ENCODE measurements at regions not wholly inside any gene's neighbourhood (a gene's known extent, or its start where the extent isn't known, plus 50 kb on each side); places are given as distances from the start of the nearest gene placed in this dataset.

- Histone ChIP-seq H3K4me1 (ENCODE audit: insufficient read depth, low read length) (no peaks in the 10 kb centered on the region), H3K9me3 (ENCODE audit: low read length) (no peaks in the 10 kb centered on the region), H3K27ac (ENCODE audit: extremely low read length, insufficient read depth, low read length) (no peak overlapping the region), H3K9ac (ENCODE audit: insufficient read depth, low read depth, low read length) (no peak overlapping the region), H3K4me2 (ENCODE audit: low read depth, low read length) (no peak overlapping the region), H3K4me3 (replicated peaks in 1 of 3; ENCODE audit: insufficient read depth in 1 of 3, low read depth in 2 of 3, low read length in 3 of 3) (no peak overlapping the region), H3K79me2 (ENCODE audit: insufficient read depth, low read length) (no peaks in the 10 kb centered on the region), H3K36me3 (replicated peaks in 1 of 2; ENCODE audit: control insufficient read depth in 1 of 2, insufficient read depth in 2 of 2, low read length in 2 of 2) (no peaks in the 10 kb centered on the region), H4K20me1 (ENCODE audit: insufficient read depth, low read length) (no peaks in the 10 kb centered on the region), H2AFZ (ENCODE audit: low read length) (no peak overlapping the region), H3K27me3 (ENCODE audit: control insufficient read depth in 1 of 2, insufficient read depth in 2 of 2, low read length in 2 of 2) (no peaks in the 10 kb centered on the region; a peak in 2 of 5 replicates)
- intact Hi-C loops (cut with micrococcal nuclease; ENCODE audit: unreplicated experiment), result no loop called here
- POLR2A ChIA-PET, result no interaction called here
- DNase-seq (ENCODE audit: low spot score) (no peak), ATAC-seq (no peak), FAIRE-seq (no peak)
- in situ Hi-C loops (cut with HindIII; ENCODE audit: extremely low pct_ligation_motif_present, low pct_unique_long_range_greater_than_20kb), result loop anchor here (25.0 kb wide), 1 partner anchor 192 kb away; no protein-coding TSS in a partner anchor
- CTCF ChIA-PET (ENCODE audit: low intra/inter-chr PET ratio, low total read pairs), result no interaction called here
- TF ChIP-seq ZFP36L2 (CRISPR knock-in tag; IDR thresholded peaks at IDR 0.05), result no peak
- no peak for TF ChIP-seq FOXO4 (CRISPR knock-in tag; conservative IDR thresholded peaks at IDR 0.05)
- TF ChIP-seq ZFY (CRISPR knock-in tag; IDR thresholded peaks at IDR 0.05), result no peak
- no peak for TF ChIP-seq SRSF4 (IDR thresholded peaks at IDR 0.05; ENCODE audit: low read depth, low read length, poor library complexity, severe bottlenecking)
- TF ChIP-seq ZNF546 (CRISPR knock-in tag; conservative IDR thresholded peaks at IDR 0.05), result no peak
- no peak for TF ChIP-seq TIGD3 (CRISPR knock-in tag; IDR thresholded peaks at IDR 0.05; ENCODE audit: borderline replicate concordance)
- no peak for TF ChIP-seq ZNF784 (CRISPR knock-in tag; IDR thresholded peaks at IDR 0.05; ENCODE audit: borderline replicate concordance)
- no peak for TF ChIP-seq PHF5A (CRISPR knock-in tag; IDR thresholded peaks at IDR 0.05; ENCODE audit: low read depth, unreplicated experiment)
- no TSS peak for BruUV-seq (replicated peaks)
- WGBS (ENCODE audit: low lambda C conversion rate), result 5% methylated on average over 5 of the region's 6 CpGs
Measured at GRCh38 chr12:13745111-13745860, 236.1 kb downstream of the GRIN2B start.

Data from HepG2 (cell line).